Peyer's patch (tissue), 4 donors: ENCODE measurements at regions not wholly inside any gene's neighbourhood (a gene's known extent, or its start where the extent isn't known, plus 50 kb on each side); places are given as distances from the start of the nearest gene placed in this dataset.

Experiments used
- DNase-seq, 3 donors: peaks; one replicate each; pipeline ENCODE4 v3.0.0-alpha.2; 2017 to 2019
- H3K27ac ChIP-seq, 4 donors: fragments of 200-600 bp; sonication (generic); one replicate each; pipeline ENCODE4 v1.5.1; 2016 to 2019
- H3K27me3 ChIP-seq, 2 donors: fragments of 200-600 bp; sonication (generic); one replicate each; pipeline ENCODE4 v1.5.1; 2019
- H3K36me3 ChIP-seq, 3 donors: fragments of 200-600 bp; sonication (generic); one replicate each; pipeline ENCODE4 v1.5.1; 2016 to 2019
- H3K4me1 ChIP-seq, 4 donors: fragments of 200-600 bp; sonication (generic); one replicate each; pipeline ENCODE4 v1.5.1; 2016 to 2019
- H3K4me3 ChIP-seq, 4 donors: fragments of 200-600 bp; sonication (generic); 1 replicate in 3 of 4; 2 replicates in 1 of 4; pipeline ENCODE4 v1.5.1; 2016 to 2019; ENCODE audit warnings: mild to moderate bottlenecking in 1 of 4
- H3K9me3 ChIP-seq, 4 donors: fragments of 200-600 bp; sonication (generic); one replicate each; pipeline ENCODE4 v1.5.1; 2016 to 2019; ENCODE audit warnings: mild to moderate bottlenecking in 1 of 4
- CTCF ChIP-seq, 6 experiments: fragments of 450-650 bp in 4 of 6; fragments of 200-600 bp in 2 of 6; sonication (generic) in 1 of 6; IDR thresholded peaks; one replicate each; pipeline ENCODE4 v1.5.1; 2017 to 2019; ENCODE audit warnings: antibody characterized with exemption in 6 of 6, mild to moderate bottlenecking in 3 of 6, moderate library complexity in 1 of 6
- POLR2A ChIP-seq, 2 donors: fragments of 450-650 bp; IDR thresholded peaks; one replicate each; pipeline ENCODE4 v1.5.1; 2017; ENCODE audit warnings: antibody characterized with exemption in 2 of 2, mild to moderate bottlenecking in 2 of 2, moderate library complexity in 2 of 2

DNA sequence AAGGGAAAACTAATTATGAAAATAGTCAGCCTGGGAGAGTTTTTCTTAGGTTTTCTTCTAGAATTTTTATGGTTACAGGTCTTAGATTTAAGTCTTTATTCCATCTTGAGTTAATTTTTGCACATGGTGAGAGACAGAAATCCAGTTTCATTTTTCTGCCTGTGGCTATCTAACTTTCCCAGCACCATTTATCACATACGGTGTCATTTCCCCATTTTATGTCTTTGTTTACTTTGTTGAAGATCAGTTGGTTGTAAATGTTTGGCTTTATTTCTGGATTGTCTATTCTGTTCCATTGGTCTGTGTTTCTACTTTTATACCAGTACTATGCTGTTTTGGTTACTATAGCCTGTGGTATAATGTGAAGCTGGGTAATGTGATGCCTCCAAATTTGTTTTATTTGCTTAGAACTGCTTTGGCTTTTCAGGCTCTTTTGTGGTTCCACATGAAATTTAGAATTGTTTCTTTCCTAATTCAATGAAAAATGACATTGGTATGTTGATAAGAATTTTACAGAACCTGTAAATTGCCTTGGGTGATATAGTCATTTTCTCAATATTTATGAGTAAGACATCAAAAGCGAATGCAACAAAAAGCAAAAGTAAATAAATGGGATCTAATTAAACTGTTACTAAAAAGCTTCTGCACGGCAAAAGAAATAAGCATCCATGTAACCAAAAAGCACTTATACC is 146.1 kb upstream of the NOL4 start:
- no peak for DNase-seq
- Histone ChIP-seq H3K4me1 (no peaks in the 10 kb centered on the region), H3K9me3 (no peaks in the 10 kb centered on the region), H3K27ac (no peak overlapping the region), H3K36me3 (no peaks in the 10 kb centered on the region), H3K4me3 (no peak overlapping the region), H3K27me3 (no peaks in the 10 kb centered on the region)
- TF ChIP-seq CTCF (IDR thresholded peaks at IDR 0.05) (no peak), POLR2A (IDR thresholded peaks at IDR 0.05) (no peak)

DNA sequence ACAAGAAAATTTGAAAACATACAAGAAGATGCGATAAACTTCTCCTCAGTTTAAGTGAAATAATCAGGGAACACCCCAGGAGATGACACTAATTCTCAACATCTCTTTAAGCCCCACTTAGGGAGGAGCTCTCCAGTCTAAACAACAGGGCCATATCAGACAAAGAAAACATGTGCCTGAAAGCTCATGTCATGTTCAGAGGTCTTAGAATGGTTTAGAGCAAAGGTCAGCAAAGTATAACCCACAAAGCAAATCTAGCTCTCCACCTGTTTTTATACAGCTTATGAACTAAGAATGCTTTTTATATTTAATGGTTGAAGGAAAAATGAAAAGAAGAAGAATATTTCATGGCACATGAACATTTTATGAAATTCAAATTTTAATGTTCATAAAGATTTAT is 155.6 kb upstream of the NOL4 start:
- H3K27ac ChIP-seq = no peak overlapping the region
- H3K4me3 ChIP-seq = no peak overlapping the region
- H3K27me3 ChIP-seq = no peaks in the 10 kb centered on the region
- no peaks in the 10 kb centered on the region for H3K9me3 ChIP-seq
- no peak for TF ChIP-seq CTCF (IDR thresholded peaks at IDR 0.05)
- TF ChIP-seq POLR2A (IDR thresholded peaks at IDR 0.05) = no peak
- no peaks in the 10 kb centered on the region for H3K36me3 ChIP-seq
- no peak for DNase-seq
- H3K4me1 ChIP-seq = no peaks in the 10 kb centered on the region

GRCh38 chr18:34385311-34385710 is 160.6 kb upstream of the NOL4 start:
- Histone ChIP-seq H3K4me3 (no peak overlapping the region), H3K27me3 (no peaks in the 10 kb centered on the region), H3K27ac (no peak overlapping the region), H3K36me3 (no peaks in the 10 kb centered on the region), H3K4me1 (no peaks in the 10 kb centered on the region), H3K9me3 (no peaks in the 10 kb centered on the region)
- TF ChIP-seq POLR2A (IDR thresholded peaks at IDR 0.05) (no peak), CTCF (IDR thresholded peaks at IDR 0.05) (no peak)
- no peak for DNase-seq

DNA sequence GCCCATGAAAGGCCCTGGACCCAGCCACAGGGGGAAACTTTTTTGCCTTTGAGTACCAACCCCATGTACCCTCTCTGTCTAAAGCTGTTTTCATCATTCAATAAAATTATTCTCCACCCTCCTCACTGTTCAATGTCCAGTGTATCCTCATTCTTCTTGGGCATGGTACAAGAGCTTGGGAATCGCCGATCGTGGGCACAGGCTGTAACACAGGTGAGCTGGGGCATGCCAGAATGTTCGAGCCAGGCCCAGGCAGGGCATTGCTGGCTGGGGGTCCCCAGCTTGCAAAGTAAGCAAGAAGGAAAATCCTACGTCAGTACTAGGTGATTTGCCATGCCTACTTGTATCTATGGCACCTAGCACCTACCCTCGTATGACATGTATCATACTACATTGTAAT is 162.1 kb upstream of the NOL4 start:
- TF ChIP-seq CTCF (IDR thresholded peaks at IDR 0.05) = no peak
- no peak for TF ChIP-seq POLR2A (IDR thresholded peaks at IDR 0.05)
- Histone ChIP-seq H3K9me3 (no peaks in the 10 kb centered on the region), H3K4me3 (no peak overlapping the region), H3K36me3 (no peaks in the 10 kb centered on the region), H3K4me1 (no peaks in the 10 kb centered on the region), H3K27me3 (no peaks in the 10 kb centered on the region), H3K27ac (no peak overlapping the region)
- DNase-seq = no peak

DNA sequence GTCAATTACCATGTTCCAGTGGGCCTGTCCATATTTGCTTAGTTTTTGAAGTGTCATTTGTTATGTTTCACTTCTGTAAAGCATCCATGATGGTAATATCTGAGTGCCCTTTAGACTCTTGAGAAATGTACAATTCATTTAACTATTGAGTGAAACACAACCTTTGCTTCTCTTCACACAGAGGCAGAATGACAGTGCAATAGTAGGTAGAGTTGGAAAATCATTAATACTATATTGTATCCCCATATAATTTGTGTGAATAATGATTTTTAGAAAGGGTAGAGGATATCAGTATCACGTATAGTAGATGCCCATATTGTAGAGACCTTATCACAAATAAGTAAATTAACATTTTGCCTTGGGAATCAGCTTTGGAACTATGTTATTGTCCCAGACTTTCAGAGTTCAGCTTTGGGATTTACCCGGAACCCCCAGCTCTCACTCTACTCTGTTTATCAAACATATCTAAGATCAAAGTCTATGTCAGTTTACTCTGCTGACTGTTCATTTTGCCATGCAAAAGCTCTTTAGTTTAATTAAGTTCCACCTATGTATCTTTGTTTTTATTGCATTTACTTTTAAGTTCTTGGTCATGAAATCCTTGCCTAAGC is 172.7 kb upstream of the NOL4 start:
- no peaks in the 10 kb centered on the region for H3K27me3 ChIP-seq
- H3K36me3 ChIP-seq = no peaks in the 10 kb centered on the region
- H3K4me1 ChIP-seq = no peaks in the 10 kb centered on the region
- no peak overlapping the region for H3K27ac ChIP-seq
- TF ChIP-seq CTCF (IDR thresholded peaks at IDR 0.05) = no peak
- TF ChIP-seq POLR2A (IDR thresholded peaks at IDR 0.05) = no peak
- H3K9me3 ChIP-seq = no peaks in the 10 kb centered on the region
- DNase-seq = no peak
- H3K4me3 ChIP-seq = no peak overlapping the region
